Activated CD4-positive, CD25-positive, alpha-beta regulatory T cell treated with anti-CD3 and anti-CD28 coated beads, Interleukin-2, amount 50 U/mL, for 24 hours (primary cell): ENCODE measurements at regions not wholly inside any gene's neighbourhood (a gene's known extent, or its start where the extent isn't known, plus 50 kb on each side); places are given as distances from the start of the nearest gene placed in this dataset.
"Not testable (repeated sequence)": the region's sequence is repeated elsewhere in the genome, so short reads cannot be mapped to it uniquely, and the experiment has no call there.

Experiments
- ATAC-seq, 2 donors: fragments of 150-1000 bp; cut with Tn5 transposase; one replicate each; pipeline ENCODE4 v1.10.0; 2021; ENCODE audit warnings: mild to moderate bottlenecking in 1 of 2, moderate library complexity in 1 of 2

- no peak for ATAC-seq
Observed at GRCh38 chr14:22233377-22233776, 355.6 kb downstream of the DAD1 start.

DNA sequence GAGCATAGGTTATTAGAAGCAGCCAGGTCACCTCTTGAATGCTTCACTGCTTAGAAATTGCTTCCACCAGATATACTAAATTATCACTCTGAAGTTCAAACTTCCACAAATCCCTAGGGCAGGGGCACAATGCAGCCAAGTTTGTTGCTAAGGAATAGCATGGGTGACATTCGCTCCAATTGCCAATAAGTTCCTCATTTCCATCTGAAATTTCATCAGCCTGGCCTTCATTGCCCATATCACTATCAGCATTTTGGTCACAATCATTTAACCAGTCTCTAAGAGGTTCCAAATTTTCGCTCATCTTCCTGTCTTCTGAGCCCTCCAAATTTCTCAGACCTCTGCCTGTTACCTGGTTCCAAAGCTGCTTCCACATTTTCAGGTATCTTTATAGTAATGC is 356.1 kb downstream of the DAD1 start:
- ATAC-seq = no peak

DNA sequence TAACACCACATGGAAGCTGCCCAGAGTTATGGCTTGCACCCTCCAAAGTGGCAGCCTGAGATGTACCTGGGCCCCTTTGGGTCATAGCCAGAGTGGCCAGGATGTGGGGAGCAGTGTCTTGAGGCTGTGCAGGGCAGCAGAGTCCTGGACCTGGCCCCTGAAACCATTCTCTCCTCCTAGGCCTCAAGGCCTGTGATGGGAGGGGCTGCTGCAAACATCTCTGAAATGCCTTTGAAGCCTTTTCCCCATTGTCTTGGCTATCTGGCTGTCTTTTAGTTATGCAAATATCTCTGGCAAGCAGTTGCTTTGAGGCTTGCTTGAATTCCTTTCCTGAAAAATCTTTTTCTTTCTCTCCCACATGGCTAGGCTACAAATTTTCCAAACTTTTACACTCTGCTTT is 356.5 kb downstream of the DAD1 start:
- ATAC-seq = no peak

GRCh38 chr14:22231018-22231417 is 358.0 kb downstream of the DAD1 start:
- no peak for ATAC-seq

GRCh38 chr14:22230517-22230916 is 358.5 kb downstream of the DAD1 start:
- no peak for ATAC-seq

- ATAC-seq = no peak
Observed at GRCh38 chr14:22227084-22227483, 361.9 kb downstream of the DAD1 start.

DNA sequence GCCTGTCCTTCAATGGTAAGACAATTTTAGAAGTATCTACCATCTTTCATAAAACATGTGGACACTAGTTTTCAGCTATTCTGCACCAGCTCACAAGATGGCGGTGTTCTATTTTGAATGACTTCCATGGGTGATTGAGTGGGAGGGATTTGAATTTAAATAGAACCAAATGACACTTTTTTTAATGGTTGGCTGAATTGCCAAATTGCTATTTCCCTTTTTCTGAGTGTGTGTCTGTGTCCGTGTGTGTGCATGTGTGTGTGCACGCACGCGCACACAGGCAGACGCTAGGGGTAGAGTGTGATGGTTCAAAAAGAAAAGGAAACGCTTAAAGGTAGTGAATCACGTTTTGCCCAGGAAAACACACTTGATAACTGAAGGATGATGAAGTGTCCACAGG is 362.6 kb downstream of the DAD1 start:
- ATAC-seq = peak; percentile 41 to 48

DNA sequence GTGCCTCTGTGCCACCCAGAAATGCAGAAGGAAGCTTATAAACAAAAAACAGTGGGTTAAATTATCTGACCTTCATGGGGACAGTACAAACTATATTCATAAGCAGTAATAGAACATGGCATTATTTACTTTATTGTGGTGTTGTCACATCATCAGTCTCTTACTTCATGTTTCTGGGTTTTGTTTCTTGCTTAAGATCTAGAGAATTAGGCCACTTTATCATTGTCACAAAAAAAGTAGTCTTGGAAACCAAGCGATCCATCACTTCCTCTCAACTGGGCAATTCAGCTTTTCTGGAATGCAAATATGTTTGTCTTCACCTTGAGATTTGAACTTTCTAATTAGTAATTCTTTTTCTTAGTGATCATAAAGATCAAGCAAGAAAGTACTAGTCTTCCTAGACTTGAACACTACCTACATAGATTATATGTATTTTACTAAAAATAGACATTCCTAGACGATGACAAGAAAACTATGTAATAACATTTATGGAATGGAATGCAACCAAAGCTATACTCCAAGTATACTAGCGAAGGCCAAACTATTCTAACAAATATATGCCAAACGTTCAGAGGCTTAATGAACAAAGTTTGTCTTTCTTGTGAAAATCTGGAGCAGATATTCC is 363.4 kb downstream of the DAD1 start:
- no peak for ATAC-seq

GRCh38 chr14:22221508-22221907 is 367.5 kb downstream of the DAD1 start:
- ATAC-seq = no peak

- ATAC-seq = no peak
Observed at GRCh38 chr14:22220427-22220826, 368.6 kb downstream of the DAD1 start.

GRCh38 chr14:22218728-22219127 is 370.3 kb downstream of the DAD1 start:
- ATAC-seq = no peak

- no peak for ATAC-seq
Observed at GRCh38 chr14:22213120-22213519, 375.9 kb downstream of the DAD1 start.

- ATAC-seq = no peak
Observed at GRCh38 chr14:22210906-22211305, 378.1 kb downstream of the DAD1 start.

GRCh38 chr14:22210026-22210425 is 379.0 kb downstream of the DAD1 start:
- no peak for ATAC-seq

DNA sequence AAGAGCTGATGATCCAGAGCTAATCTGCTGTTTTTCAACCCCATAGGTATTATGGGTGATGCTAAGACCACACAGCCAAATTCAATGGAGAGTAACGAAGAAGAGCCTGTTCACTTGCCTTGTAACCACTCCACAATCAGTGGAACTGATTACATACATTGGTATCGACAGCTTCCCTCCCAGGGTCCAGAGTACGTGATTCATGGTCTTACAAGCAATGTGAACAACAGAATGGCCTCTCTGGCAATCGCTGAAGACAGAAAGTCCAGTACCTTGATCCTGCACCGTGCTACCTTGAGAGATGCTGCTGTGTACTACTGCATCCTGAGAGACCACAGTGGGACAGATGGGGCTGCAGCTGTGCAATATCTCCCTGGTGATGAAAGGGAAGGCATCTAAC is 386.0 kb downstream of the DAD1 start:
- no peak for ATAC-seq

DNA sequence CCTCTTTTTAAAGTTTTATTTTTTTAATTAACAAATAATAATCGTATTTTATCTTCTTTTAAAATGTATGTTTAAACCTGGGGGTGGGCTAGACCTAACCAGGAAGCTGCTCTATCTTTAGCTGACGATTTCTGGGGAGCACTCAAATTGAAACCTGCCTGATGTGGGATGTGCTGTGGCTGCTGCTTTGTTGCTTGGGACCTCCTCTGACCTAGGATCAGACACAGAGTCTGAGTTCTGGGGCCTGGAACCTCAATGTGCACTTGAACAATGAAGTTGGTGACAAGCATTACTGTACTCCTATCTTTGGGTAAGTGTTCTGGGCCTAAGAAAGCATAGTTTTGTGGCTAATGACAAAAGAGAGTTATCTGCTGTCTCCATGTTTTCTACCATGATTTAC is 386.7 kb downstream of the DAD1 start:
- no peak for ATAC-seq

GRCh38 chr14:22200977-22201605 is 387.9 kb downstream of the DAD1 start:
- ATAC-seq = peak in 1 of 2 donors; percentile 41

DNA sequence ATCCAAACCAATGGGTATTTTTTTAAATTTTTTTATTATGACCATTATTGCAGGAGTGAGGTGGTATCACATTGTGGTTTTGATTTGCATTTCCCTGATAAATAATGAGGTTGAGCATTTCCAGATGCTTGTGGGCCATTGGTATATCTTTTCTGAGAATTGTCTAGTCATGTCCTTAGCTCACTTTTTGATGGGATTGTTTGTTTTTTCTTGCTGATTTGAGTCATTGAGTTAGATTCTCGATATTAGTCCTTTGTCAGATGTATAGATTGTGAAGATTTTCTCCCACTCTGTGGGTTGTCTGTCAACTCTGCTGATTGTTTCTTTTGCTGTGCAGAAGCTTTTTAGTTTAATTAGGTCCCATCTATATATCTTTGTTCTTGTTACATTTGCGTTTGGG is 388.9 kb downstream of the DAD1 start:
- ATAC-seq = not testable (repeated sequence)

DNA sequence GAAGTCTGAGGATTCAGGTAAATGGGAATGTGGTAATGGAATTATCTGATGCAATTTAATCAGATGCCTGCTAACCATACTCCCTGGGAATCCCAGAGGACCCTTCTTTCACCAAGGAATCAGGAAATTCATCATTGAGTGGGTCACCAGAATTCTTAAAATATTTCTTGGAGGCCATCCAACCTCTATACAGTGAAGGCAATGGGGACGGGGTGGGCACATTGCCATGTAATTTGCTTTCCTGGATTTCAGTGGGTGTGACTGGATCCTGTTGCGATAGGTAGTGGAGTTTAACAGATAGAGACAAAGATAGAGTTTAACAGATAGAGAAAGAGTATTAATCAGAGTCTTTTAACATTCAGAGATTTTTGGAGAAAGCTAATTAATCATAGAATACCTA is 394.4 kb downstream of the DAD1 start:
- ATAC-seq = no peak

GRCh38 chr14:22190411-22191191 is 398.4 kb downstream of the DAD1 start:
- no peak for ATAC-seq

DNA sequence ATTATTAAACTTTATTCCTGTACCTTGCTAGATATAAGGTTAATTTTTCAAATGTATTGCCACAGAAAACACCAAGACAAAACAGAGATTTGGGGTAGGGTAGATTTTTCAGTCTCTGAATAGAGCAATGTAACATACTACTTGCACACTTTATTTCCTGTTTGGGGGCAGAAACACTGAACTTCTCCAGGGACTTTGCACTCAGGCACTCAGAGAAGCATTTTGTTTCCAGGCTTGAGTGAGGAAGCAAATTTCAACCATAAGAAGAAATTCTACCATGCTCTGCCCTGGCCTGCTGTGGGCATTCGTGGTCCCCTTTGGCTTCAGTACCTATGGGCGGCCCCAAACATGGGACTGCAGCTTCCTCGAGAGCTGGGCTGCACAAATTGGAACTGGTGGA is 399.1 kb downstream of the DAD1 start:
- ATAC-seq = no peak

DNA sequence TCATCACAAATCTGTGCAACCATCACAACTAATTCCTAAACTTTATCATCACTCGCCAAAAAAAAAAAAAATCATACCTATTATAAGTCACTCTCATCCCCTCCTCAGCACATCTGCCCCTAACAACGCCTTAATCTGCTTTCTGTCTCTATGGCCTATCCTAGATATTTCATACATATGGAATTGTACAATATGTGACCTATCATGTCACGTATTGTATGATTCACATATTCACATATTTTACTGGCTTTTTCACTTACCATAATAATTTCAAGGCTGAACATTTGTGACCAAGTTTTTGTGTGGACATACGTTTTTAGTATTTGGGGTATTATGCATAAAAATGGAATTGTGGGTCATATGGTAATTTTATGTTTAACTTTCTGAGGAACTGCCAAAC is 400.7 kb downstream of the DAD1 start:
- ATAC-seq = no peak

DNA sequence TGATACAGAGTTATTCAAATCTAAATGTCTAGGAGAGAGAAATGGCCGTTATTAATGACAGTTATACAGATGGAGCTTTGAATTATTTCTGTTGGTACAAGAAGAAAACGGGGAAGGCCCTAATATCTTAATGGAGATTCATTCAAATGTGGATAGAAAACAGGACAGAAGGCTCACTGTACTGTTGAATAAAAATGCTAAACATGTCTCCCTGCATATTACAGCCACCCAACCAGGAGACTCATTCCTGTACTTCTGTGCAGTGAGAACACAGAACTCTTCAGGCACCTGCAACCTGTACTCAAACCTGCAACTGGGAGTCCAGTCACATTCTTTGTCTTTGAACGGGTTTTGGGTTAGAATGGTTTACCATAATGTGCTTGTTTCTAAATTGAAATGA is 403.2 kb downstream of the DAD1 start:
- ATAC-seq = no peak

DNA sequence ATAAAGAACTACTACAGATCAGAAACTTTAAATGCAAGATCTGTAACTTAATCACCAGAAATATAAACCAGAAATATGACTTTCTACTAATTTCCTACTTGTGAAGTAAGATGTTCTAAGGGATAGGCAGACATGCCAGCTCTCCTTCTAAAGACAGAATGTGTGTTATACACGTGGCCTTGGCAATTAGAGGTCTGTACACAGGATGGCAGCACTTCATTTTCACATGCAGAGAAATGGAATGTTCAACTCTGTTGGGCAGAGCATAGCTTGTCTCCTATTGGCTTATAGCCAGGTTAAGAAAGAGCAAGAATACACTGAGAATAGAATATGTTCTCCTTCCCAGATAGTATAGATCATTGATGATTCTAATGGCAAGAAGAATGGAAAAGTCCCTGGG is 403.8 kb downstream of the DAD1 start:
- ATAC-seq = no peak
